Liver (tissue), 8 donors: ENCODE measurements at regions not wholly inside any gene's neighbourhood (a gene's known extent, or its start where the extent isn't known, plus 50 kb on each side); places are given as distances from the start of the nearest gene placed in this dataset.
A peak's percentile ranks its signal among the peaks of the same experiment; 100 is the strongest.

ENCODE experiments used
- DNase-seq: peaks from one replicate; pipeline ENCODE4 v3.0.0-alpha.2; 2017; ENCODE audit warnings: low spot score
- H3K27ac ChIP-seq, 2 donors: one replicate each; pipeline ENCODE4 v1.7.0; 2013; ENCODE audit warnings: inconsistent platforms in 2 of 2, low read length in 2 of 2, control low read depth in 1 of 2, low read depth in 1 of 2, mild to moderate bottlenecking in 1 of 2
- H3K27me3 ChIP-seq, 4 donors: one replicate each; pipeline versions ENCODE4 v1.6.1 to v1.7.0; 2013; ENCODE audit warnings: low read length in 3 of 4, inconsistent platforms in 1 of 4, mild to moderate bottlenecking in 1 of 4, moderate library complexity in 1 of 4; ENCODE audit not compliant: control insufficient read depth in 4 of 4, insufficient read depth in 4 of 4
- H3K36me3 ChIP-seq, 4 donors: one replicate each; pipeline versions ENCODE4 v1.6.1 to v1.7.0; 2013; ENCODE audit warnings: low read length in 3 of 4, mild to moderate bottlenecking in 3 of 4, low read depth in 1 of 4, moderate library complexity in 1 of 4; ENCODE audit not compliant: control insufficient read depth in 4 of 4, insufficient read depth in 3 of 4
- H3K4me1 ChIP-seq, 4 donors: one replicate each; pipeline versions ENCODE4 v1.6.1 to v1.7.0; 2013; ENCODE audit warnings: low read length in 3 of 4, mild to moderate bottlenecking in 3 of 4, moderate library complexity in 1 of 4; ENCODE audit not compliant: control insufficient read depth in 4 of 4, insufficient read depth in 4 of 4
- H3K4me3 ChIP-seq, 3 donors: one replicate each; pipeline versions ENCODE4 v1.6.1 to v1.7.0; 2013; ENCODE audit warnings: low read length in 3 of 3, control low read depth in 1 of 3, low read depth in 1 of 3, mild to moderate bottlenecking in 1 of 3
- H3K9ac ChIP-seq, 2 donors: one replicate each; pipeline ENCODE4 v1.7.0; 2013; ENCODE audit warnings: low read length in 2 of 2, mild to moderate bottlenecking in 2 of 2, moderate library complexity in 2 of 2, control low read depth in 1 of 2, low read depth in 1 of 2
- H3K9me3 ChIP-seq, 4 donors: one replicate each; pipeline versions ENCODE4 v1.6.1 to v1.7.0; 2013; ENCODE audit warnings: low read length in 3 of 4; ENCODE audit not compliant: control insufficient read depth in 4 of 4
- EGR1 ChIP-seq, 2 donors: IDR thresholded peaks; 2 replicates each; pipeline ENCODE4 v1.6.1; 2016 to 2018; ENCODE audit warnings: antibody characterized with exemption in 2 of 2, low read depth in 2 of 2
- FOXA2 ChIP-seq: IDR thresholded peaks from 2 replicates; pipeline ENCODE4 v1.6.1; 2016; ENCODE audit warnings: antibody characterized with exemption
- HNF4A ChIP-seq, 2 donors: conservative IDR thresholded peaks; 2 replicates each; pipeline ENCODE4 v1.6.1; 2016; ENCODE audit warnings: antibody characterized with exemption in 2 of 2, mild to moderate bottlenecking in 2 of 2
- HNF4G ChIP-seq: IDR thresholded peaks from 2 replicates; pipeline ENCODE4 v1.6.1; 2016; ENCODE audit warnings: antibody characterized with exemption
- RXRA ChIP-seq, 2 donors: IDR thresholded peaks; 2 replicates each; pipeline ENCODE4 v1.6.1; 2017 to 2018; ENCODE audit warnings: antibody characterized with exemption in 2 of 2, mild to moderate bottlenecking in 1 of 2
- WGBS: extraction: QIAGEN DNeasy Blood & Tissue Kit; methylation state at CpG from one replicate; pipeline ENCODE4 v1.1.7; 2013; 5-methylcytosine and 5-hydroxymethylcytosine counted together
- TF ChIP-seq, protein P1 (sequence below): IDR thresholded peaks from 2 replicates; pipeline ENCODE4 v1.6.1; 2016; ENCODE audit warnings: antibody characterized with exemption, mild to moderate bottlenecking
- TF ChIP-seq, protein P2 (sequence below): fragments of 150-350 bp; IDR thresholded peaks from 2 replicates; pipeline ENCODE4 v1.5.1; 2017; ENCODE audit warnings: improper control_type of control experiment, low read depth, low read length; ENCODE audit not compliant: missing input control
- TF ChIP-seq, protein P3 (sequence below): IDR thresholded peaks from 2 replicates; pipeline ENCODE4 v1.6.1; 2016; ENCODE audit warnings: antibody characterized with exemption
- TF ChIP-seq, protein P4 (sequence below): IDR thresholded peaks from 2 replicates; pipeline ENCODE4 v1.6.1; 2016; ENCODE audit warnings: antibody characterized with exemption
- donor health status: healthy.
- donor health status: healthy.
- donor health status: healthy.
- donor health status: healthy.
- donor health status: healthy.

DNA sequence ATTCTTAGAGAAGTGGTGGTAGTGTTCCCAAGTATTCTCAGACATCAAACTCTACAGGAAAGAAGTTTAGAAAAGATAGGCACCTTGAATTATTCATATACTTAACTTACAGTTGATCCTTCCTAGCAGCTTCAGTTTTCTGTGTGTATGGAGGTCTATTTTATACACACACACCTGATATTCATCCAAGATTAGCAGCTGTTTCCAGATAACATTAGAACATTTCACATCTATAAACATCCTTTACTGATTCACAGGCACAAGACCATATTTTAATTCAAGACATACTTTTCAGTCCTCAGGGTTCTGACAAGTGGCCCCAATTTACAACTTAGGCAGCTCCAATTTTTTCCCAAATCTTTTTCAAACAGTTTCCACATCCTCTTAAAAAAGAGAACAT, 287.8 kb upstream of the USP25 start:
- DNase-seq: no peak
- H3K4me1 ChIP-seq: peaks cover 2 to 29% (median 23%) of the 10 kb centered on the region in 4 donors

DNA sequence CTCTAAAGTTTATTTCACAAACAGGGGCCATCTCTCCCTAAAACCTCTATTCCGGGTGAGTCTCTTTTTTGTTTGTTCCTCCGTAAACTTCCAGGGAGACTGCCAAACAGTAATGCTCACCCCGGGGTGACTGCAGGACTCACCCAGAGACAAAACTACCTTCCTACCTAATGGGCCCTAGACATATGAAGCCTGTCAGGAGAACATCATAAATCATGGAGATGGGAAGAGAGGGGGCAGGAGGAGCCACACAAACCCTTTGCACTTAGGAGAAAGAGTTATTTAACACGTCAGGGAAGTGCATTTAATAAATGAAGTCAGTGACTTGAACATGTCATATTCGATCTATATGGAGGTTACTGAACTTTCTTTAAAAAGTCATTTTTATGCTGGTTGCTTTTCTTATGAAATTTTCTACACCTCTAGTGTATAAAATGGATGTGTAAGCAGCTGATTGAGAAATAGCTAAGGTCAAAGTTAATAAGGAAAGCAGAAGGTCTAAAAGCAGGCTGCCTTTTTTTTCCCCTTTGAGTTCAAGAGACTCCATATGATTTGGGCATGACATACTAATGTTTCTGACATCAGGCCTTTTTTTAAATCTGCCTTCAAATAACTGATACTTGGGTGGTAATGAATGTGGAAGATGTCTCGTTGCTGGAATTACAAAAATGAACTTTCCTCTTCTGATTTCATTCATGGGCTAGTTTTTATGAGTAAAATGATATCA, 286.9 kb upstream of the USP25 start:
- Histone ChIP-seq H3K4me1 (peaks cover 2 to 29% (median 23%) of the 10 kb centered on the region in 4 donors), H3K27me3 (no peaks in the 10 kb centered on the region), H3K9ac (no peak overlapping the region), H3K36me3 (no peaks in the 10 kb centered on the region), H3K4me3 (no peak overlapping the region), H3K9me3 (no peaks in the 10 kb centered on the region), H3K27ac (no peak overlapping the region)
- TF ChIP-seq, protein P1, sequence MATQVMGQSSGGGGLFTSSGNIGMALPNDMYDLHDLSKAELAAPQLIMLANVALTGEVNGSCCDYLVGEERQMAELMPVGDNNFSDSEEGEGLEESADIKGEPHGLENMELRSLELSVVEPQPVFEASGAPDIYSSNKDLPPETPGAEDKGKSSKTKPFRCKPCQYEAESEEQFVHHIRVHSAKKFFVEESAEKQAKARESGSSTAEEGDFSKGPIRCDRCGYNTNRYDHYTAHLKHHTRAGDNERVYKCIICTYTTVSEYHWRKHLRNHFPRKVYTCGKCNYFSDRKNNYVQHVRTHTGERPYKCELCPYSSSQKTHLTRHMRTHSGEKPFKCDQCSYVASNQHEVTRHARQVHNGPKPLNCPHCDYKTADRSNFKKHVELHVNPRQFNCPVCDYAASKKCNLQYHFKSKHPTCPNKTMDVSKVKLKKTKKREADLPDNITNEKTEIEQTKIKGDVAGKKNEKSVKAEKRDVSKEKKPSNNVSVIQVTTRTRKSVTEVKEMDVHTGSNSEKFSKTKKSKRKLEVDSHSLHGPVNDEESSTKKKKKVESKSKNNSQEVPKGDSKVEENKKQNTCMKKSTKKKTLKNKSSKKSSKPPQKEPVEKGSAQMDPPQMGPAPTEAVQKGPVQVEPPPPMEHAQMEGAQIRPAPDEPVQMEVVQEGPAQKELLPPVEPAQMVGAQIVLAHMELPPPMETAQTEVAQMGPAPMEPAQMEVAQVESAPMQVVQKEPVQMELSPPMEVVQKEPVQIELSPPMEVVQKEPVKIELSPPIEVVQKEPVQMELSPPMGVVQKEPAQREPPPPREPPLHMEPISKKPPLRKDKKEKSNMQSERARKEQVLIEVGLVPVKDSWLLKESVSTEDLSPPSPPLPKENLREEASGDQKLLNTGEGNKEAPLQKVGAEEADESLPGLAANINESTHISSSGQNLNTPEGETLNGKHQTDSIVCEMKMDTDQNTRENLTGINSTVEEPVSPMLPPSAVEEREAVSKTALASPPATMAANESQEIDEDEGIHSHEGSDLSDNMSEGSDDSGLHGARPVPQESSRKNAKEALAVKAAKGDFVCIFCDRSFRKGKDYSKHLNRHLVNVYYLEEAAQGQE: no peak
- peak in 1 of 2 donors; percentile 22 for TF ChIP-seq HNF4A (conservative IDR thresholded peaks at IDR 0.05)
- peak; percentile 5 to 44 for TF ChIP-seq RXRA (IDR thresholded peaks at IDR 0.05)
- WGBS: 47% methylated on average over 6 of the region's 6 CpGs
- no peak for DNase-seq

More for the DNA sequence above, 287.8 kb upstream of the USP25 start:
- Histone ChIP-seq H3K9me3 (no peaks in the 10 kb centered on the region), H3K36me3 (no peaks in the 10 kb centered on the region), H3K9ac (no peak overlapping the region), H3K27me3 (no peaks in the 10 kb centered on the region), H3K27ac (no peak overlapping the region), H3K4me3 (no peak overlapping the region)
- no peak for TF ChIP-seq HNF4G
- TF ChIP-seq FOXA2: no peak
- no peak for TF ChIP-seq EGR1 (IDR thresholded peaks at IDR 0.05; ENCODE audit: low read depth in 2 of 2)
- TF ChIP-seq, protein P1: no peak
- TF ChIP-seq, protein P2, sequence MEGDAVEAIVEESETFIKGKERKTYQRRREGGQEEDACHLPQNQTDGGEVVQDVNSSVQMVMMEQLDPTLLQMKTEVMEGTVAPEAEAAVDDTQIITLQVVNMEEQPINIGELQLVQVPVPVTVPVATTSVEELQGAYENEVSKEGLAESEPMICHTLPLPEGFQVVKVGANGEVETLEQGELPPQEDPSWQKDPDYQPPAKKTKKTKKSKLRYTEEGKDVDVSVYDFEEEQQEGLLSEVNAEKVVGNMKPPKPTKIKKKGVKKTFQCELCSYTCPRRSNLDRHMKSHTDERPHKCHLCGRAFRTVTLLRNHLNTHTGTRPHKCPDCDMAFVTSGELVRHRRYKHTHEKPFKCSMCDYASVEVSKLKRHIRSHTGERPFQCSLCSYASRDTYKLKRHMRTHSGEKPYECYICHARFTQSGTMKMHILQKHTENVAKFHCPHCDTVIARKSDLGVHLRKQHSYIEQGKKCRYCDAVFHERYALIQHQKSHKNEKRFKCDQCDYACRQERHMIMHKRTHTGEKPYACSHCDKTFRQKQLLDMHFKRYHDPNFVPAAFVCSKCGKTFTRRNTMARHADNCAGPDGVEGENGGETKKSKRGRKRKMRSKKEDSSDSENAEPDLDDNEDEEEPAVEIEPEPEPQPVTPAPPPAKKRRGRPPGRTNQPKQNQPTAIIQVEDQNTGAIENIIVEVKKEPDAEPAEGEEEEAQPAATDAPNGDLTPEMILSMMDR: no peak
- TF ChIP-seq, protein P3, sequence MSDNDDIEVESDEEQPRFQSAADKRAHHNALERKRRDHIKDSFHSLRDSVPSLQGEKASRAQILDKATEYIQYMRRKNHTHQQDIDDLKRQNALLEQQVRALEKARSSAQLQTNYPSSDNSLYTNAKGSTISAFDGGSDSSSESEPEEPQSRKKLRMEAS: no peak
- TF ChIP-seq, protein P4, sequence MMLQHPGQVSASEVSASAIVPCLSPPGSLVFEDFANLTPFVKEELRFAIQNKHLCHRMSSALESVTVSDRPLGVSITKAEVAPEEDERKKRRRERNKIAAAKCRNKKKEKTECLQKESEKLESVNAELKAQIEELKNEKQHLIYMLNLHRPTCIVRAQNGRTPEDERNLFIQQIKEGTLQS: no peak
